ENCODE measurements at regions not wholly inside any gene's neighbourhood (a gene's known extent, or its start where the extent isn't known, plus 50 kb on each side); places are given as distances from the start of the nearest gene placed in this dataset.

- TF ChIP-seq POLR2AphosphoS5 (IDR thresholded peaks at IDR 0.05; ENCODE audit: low read depth, low read length): no peak
- TF ChIP-seq TAF1 (IDR thresholded peaks at IDR 0.05; ENCODE audit: borderline replicate concordance, low read depth, low read length): no peak
- TF ChIP-seq POLR2A (IDR thresholded peaks at IDR 0.05; ENCODE audit: low read depth, low read length): no peak
These were observed 216.5 kb upstream of the DKK2 start for GRCh38 chr4:107252571-107252970.
